GM21723 (cell line): ENCODE measurements at regions not wholly inside any gene's neighbourhood (a gene's known extent, or its start where the extent isn't known, plus 50 kb on each side); places are given as distances from the start of the nearest gene placed in this dataset.
"Not testable (repeated sequence)": the region's sequence is repeated elsewhere in the genome, so short reads cannot be mapped to it uniquely, and the experiment has no call there.

Experiments used
- ATAC-seq: cut with Tn5 transposase; IDR thresholded peaks from one replicate; pipeline ENCODE4 v1.9.1; 2021; ENCODE audit warnings: mild to moderate bottlenecking, moderate library complexity; ENCODE audit not compliant: unreplicated experiment

DNA sequence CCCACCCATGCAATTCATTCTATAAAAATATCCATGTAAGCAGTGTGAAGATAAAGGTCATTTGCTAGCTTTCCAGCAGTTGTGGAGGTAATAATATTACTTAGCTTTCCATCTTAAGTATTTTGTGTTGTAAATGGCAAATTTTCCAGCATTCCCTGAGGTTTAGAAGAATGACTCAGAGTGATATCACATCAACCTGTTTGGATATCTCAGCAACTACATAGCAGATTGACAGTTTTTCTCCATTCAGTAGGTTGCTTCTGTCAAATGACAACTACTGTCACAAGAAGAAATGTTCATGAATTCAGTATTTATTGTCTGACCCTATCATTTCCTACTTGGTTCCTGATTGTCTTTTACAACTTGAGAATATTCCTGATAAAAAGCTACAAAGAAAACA, 434.9 kb upstream of the GALNTL6 start:
- no peak for ATAC-seq

DNA sequence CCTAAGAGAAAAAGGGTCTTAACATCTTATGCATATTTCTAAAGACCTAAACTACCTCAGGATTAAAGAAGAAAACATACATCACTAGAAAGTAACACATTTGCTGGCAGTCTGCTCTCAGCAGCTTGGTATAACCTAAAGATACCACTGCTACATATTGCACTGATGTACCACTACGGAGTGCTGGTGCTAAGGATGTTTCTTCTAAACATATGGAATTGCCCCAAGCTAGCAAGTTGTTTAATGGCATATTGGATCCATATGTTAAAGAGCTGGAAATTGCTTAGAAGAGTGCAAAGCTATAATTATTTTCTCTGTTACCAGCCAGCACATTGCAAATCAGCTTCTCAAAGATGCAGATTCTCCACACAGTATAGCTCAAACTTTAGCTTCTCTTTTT, 436.5 kb upstream of the GALNTL6 start:
- no peak for ATAC-seq

DNA sequence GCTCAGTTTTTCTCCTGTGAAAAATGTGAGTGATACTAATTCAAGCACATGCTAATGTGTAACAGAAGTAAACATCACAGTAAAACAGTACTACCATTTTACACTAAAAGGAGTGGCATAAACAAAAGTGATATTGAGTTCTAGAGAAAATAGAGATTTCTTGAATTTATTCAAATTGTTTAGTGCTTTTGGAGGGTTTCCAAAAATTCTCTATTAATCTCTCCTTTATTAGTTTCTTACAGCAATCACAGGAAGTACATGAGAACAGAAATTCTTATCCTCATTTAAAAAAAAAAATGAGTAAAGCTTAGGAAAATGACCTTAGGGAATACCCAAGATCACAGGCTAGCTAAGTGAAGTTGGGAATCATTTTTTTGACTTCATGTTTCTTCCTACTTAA, 459.7 kb upstream of the GALNTL6 start:
- ATAC-seq: no peak

DNA sequence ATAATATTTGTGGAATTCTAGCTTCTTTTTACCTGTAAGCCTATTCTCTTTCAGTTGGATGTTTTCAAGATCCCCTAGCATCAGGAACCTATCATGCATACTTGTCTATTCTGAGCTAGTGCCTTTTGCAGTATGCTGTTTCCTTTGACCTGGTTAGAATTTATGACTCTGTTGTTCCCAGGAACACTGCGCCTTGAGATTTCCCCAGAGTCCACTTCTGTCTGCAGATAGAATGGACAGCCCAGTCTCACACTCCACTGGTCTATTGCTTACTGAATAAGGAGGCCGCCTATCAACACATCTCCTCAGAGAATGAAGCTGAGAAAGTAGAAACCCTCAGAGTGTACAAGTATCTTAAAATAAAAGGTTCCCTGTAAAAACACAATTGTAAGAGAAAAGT, 465.1 kb upstream of the GALNTL6 start:
- no peak for ATAC-seq

DNA sequence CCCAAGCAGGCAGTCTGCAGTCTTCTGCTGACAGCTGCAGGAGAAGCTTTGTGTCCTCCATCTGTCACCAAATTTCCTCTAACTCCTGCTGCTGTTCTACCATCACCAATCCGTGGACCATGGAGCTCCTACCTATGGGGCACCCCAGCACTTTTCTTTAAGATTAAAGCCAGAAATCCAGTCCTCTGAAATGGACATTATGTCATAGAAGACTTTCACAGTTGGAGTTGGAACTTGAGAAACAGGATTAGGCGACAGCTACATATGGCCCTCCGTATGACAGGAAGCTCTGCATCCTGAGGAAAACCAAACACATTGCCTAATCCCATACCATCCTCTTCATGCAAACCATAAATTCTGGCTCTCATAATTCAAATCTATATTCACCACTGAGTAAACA, 470.6 kb upstream of the GALNTL6 start:
- no peak for ATAC-seq

DNA sequence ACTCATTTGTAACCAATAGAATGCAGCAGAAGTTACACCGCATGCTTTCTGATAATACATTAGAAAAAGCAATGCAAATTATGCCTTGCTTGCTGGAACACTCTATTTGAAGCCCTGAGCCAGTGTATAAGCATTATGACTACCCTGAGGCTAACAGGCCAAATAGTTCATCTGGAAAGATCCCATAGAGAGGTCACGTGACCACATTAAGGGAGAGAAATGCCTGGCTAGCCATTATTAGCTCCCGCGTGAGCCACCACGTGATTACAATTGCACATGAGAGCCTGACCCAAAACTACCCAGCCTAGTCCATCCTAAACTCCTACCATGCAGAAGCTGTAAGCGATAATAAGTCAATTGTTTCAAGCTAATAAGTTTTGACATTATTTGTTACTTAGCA, 472.9 kb upstream of the GALNTL6 start:
- ATAC-seq: no peak

DNA sequence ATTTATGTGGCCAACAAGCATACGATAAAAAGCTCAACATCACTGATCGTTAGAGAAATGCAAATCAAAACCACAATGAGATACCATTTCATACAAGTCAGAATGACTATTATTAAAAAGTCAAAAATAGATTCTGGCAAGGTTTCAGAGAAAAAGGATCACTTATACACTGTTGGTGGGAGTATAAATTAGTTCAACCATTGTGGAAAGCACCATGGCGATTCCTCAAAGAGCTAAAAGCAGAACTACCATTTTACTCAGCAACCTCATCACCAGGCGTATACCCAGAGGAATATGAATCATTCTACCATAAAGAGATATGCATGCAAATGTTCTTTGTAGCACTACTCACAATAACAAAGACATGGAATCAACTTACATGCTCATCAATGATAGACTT, 478.7 kb upstream of the GALNTL6 start:
- ATAC-seq: peak; percentile 77

DNA sequence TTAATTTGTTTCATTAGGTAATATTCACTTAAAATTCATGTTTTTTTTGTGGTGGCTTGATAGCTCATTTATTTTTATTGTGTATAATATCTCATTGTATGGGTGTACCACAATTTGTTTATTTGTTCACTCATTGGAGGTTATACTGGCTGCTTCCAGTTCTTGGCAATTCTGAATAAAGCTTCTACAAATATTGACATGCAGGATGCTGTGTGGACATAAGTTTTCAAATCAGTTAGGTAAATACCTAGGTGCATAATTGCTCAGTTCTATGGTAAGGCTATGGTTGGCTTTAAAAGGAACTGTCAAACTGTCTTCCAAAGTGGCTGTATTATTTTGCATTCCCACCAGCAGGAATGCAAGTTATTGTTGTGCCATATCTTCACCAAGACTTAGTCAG, 504.5 kb upstream of the GALNTL6 start:
- ATAC-seq: no peak

DNA sequence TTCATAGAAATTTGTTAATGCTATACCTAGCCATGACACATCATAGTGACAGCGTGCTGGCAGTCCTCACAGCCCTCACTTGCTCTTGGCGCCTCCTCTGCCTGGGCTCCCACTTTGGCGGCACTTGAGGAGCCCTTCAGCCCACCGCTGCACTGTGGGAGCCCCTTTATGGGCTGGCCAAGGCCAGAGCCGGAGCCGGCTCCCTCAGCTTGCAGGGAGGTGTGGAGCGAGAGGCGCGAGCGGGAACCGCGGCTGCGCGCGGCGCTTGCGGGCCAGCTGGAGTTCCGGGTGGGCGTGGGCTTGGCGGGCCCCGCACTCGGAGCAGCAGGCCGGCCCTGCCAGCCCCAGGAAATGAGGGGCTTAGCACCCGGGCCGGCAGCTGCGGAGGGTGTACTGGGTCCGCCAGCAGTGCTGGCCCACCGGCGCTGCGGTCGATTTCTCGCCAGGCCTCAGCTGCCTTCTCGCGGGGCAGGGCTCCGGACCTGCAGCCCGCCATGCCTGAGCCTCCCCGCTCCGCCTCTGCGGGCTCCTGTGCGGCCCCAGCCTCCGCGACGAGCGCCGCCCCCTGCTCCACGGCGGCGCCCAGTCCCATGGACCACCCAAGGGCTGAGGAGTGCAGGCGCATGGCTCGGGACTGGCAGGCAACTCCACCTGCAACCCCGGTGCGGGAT, 515.0 kb upstream of the GALNTL6 start:
- ATAC-seq: not testable (repeated sequence)

DNA sequence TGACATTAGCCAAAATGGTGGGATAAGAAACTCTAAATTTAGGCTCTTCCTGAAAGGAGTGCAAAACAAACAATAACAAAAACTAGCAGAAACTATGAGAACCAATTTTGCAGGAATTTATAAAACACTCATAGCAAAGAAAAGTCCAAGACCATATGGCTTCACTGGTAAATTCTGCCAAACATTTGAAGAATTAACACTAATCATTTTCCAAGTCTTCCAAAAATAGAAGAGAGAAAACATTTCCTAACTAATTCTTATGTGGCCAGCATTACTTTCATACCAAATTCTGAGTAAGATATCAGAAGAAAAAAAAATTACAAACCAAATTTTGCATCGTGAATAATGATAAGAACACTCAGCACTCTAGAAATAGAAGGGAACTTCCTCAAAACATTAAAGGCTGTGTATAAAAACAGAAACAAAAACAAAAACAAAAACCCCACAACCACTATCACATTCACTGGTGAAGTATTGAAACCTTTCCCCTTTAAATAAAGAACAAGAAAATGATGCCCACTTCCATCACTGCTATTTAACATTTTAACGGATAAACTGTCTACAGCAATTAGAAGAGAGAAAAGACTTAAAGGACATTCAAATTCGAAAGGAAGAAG, 524.3 kb upstream of the GALNTL6 start:
- ATAC-seq: peak; percentile 78

DNA sequence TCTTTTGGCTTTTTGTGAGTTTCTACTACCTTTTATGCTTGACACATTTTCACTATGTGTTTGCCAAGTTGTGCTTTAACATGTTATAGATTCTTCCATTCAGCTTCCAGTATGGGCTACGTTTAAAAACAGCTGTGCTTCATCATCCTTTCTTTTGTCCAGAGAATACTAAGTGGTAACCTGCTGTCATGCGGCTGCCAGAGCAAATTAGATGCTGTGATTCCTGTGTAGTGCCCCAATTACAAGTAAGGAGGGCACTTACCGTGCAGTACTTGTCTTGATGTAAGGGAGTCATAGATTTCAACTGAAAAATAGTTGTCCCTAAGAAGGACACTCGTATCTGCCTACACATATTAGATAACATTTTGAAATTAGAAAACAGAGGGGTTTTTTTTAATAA, 531.8 kb upstream of the GALNTL6 start:
- no peak for ATAC-seq

DNA sequence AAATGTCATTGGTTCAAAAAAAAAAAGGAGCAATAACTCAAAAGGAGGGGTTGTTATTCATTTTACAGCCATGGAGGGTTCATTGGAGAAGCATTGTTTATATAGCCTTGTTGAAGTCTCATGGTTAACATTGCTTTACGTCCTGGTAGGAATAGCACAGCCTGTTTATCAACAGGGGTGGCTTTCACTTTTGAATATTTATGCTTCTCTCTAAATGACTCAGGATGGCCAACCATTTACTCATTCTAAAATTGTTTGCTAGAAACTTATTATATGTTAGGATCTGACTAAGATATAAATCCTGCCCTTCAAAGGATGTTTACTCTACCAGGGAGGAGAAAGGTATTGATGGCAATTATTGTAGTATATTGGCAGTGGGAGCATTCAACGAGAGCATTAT, 534.1 kb upstream of the GALNTL6 start:
- no peak for ATAC-seq

DNA sequence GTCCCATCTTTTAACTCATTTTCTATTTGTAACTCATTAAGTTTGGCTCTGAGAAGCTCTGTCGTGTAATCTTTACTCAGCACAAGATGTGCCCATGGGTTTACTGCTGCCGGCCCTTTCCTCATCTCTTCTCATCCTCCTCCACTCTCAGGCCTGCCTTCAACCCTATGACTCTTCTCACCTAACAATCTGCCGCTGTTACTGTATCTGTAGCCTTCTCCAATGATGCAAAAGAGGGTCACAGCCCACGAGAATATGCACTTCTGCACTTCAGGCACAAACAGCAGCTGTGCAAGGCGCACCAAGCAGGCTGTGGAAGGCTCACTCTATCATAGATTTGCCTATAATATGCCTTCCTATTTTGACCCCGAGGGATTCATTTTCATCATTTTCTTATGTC, 546.5 kb upstream of the GALNTL6 start:
- ATAC-seq: no peak

DNA sequence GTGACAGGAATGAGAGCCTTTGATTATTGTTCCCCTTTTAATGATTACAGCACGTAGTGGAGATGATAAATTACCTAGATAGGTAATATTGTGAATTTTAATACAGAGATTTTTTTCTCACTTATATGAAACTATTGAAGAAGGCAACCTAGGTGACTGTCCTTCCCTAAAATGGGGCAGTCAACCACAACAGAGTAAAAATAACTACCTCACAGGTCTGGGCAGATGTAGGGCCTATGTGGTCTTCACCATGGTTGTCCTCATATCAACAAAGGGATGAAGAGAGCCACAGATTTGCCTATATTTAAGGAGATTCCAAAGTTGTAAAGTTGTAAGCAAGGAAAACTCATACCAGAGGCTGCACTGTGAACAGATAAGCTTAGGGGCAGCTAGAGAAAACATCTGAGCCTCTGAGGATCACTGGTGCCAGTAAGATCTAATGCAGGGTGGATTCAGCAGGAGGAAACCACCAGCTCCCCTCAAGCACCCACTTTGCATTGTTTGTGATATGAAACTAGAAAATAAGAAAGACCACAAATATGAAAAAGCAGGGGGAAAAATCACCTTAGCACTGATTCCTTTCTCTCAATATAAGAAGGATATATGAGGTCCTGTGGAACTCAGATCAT, 547.9 kb upstream of the GALNTL6 start:
- ATAC-seq: no peak

DNA sequence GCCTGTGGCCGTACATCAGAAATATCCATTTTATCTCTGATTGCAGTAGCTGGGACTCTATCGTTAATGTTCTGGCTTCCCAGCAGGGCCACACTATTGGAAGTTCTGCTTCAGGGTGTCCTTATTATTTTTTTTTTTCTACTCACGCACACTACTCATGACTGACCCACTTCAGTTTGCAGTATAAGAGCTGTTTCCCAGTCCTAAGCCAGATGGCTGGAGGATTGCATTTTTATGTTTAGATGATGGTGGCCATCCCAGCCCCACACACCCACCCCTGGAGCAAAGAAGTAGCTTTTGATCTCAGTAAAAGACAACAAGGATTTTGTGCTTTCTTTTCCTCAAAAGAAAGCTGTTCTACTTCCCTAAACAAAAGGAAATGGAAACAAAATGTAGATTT, 557.0 kb upstream of the GALNTL6 start:
- ATAC-seq: no peak

DNA sequence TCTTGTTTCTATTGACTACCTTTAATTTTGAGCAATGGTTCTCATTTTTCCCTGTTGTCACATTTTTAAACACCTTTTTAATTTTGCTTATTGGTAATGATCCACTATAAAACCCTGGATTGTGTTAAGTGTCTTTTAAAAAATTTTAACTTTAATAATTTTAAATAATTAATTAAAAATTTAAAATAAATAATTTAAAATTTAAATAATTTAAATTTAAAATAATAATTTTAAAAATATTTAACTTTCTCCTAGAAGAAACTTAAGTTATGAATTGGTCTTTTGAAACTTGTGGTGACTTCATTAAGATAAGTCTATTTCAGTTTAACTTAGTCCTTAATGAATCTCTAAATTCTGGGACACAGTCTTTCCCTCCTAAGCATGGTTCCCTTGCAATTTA, 566.3 kb upstream of the GALNTL6 start:
- no peak for ATAC-seq

DNA sequence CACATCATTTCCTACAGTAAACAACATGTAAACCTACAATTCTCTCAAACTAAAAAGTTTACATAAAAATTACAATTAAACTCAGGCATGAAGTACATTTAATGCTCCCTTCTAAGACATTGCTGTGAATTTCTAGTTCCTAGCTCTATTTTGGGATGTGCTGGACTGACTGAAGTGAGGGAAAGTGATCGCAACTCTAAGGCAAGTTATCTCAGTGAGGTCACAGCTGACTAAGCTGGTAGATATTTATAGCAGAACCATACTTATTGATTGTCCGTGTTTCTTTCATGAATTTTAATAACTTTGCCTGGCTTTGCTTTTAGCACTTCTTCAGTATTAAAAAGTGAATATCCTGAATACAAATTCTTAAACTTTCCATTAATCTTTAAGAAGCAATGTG, 570.4 kb upstream of the GALNTL6 start:
- ATAC-seq: no peak

DNA sequence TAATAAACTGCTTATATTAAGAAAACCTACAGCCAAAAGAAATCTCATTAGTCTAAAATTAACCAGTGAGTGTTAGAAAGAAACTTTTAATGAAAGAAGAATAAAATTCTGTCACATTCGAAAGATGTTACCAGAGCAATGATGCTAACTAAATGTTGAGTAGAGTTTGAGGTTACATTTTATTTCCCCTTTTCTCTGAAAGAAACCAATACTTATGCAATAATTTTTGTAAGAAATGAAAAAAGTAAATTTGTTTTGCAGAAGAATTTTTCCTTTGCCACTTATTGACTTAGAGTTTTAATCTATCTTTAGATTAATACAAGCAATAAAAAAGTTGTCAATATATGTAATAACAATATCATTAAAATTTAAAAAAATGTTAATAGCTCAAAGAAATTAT, 574.0 kb upstream of the GALNTL6 start:
- ATAC-seq: no peak

DNA sequence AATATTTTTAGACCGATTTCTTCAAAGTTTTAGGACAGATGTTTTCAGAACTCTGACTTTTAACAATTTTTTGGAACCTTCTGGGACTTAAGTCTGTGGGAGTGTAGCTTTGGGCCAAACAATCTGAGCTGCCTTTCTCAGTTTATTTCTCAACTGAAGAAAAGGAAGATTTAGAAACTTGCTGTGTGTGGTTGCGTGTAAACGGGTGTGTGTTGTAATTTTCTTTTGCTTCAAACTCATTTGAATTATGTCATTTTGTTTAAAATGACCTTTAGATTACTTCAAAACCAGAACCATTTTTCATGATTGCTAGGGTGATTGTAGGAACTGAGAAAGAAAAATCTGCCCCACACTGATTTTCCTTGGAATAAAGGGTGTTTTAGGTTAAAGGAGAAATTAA, 577.7 kb upstream of the GALNTL6 start:
- no peak for ATAC-seq

DNA sequence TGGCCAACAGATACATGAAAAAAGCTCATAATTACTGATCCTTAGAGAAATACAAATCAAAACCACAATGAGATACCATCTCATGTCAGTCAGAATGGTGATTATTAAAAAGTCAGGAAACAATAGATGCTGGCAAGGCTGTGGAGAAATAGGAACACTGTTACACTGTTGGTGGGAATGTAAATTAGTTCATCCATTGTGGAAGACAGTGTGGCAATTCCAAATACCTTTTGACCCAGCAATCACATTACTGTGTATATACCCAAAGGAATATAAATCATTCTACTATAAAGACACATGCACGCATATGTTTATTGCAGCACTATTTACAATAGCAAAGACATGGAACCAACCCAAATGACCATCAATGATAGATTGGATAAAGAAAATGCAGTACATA, 583.9 kb upstream of the GALNTL6 start:
- not testable (repeated sequence) for ATAC-seq

DNA sequence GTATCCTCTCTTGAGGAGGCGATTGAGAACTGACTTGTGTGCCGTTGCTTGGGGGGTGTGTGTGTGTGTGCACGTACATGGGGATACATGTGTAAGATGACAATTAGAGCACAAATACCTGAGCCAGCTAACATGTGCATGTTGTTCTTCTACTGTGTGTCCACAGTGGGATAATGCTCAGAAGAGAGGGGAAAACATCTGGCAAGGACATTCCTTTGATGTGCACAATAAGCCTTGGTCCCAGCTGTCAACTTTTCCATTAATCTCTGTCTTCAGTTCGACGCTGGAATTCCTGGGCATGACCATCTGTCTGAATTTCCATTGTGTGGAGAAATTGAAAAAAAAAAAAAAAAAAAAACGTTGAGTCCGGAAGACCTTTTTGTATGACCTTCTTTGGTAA, 592.0 kb upstream of the GALNTL6 start:
- ATAC-seq: no peak

DNA sequence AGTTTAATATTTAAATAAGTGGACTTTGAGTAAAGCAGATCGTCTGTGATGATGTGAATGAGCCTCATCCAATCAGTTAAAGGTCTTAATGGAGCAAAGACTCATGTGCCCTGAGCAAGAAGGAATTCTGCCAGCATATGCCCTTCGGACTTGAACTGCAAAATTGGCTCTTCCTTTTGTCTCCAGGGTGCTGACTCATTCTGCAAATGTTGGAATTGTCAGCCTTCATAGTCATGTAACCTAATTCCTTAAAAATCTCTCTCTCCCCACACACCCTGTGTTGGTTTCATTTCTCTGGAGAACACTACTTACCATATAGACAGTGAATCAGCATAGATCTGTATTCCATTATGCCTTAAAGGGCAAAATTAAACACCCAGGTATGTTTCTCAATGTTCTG, 609.8 kb upstream of the GALNTL6 start:
- ATAC-seq: no peak

DNA sequence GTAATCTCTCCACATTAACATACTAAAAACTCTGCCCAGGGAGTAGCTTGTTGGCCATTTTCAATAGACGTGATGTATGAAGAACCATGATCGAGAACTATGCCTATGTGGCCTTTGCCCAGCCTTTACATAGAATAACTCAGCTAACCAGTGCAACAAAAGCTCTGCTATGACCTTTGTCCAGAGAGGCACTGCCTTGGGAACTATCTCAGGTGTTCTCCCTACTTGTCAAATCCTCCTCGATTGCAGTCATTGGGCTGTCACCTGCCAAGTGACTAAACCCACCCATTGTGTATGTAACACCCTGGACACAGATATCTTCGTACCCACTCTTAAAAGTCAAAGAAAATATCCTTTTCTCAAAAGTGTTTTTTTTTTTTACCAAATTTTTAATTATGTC, 610.3 kb upstream of the GALNTL6 start:
- ATAC-seq: no peak
